CD14-positive monocyte (primary cell): ENCODE measurements at regions not wholly inside any gene's neighbourhood (a gene's known extent, or its start where the extent isn't known, plus 50 kb on each side); places are given as distances from the start of the nearest gene placed in this dataset.

ENCODE experiments used
- DNase-seq, 3 donors: peaks; one replicate each; pipeline ENCODE4 v3.0.0-alpha.2; 2011 to 2022
- H2AFZ ChIP-seq: 2 replicates; pipeline ENCODE4 v1.6.0; 2012; ENCODE audit warnings: mild to moderate bottlenecking, low read depth, low read length, inconsistent platforms; ENCODE audit not compliant: insufficient read depth, poor library complexity, severe bottlenecking
- H3K27ac ChIP-seq, 2 donors: 1 replicate in 1 of 2; 2 replicates in 1 of 2; pipeline ENCODE4 v1.5.1; 2012 to 2013; ENCODE audit warnings: low read length in 2 of 2, control low read depth in 1 of 2, inconsistent platforms in 1 of 2, low read depth in 1 of 2, mild to moderate bottlenecking in 1 of 2
- H3K27me3 ChIP-seq, 2 donors: one replicate each; pipeline versions ENCODE4 v1.6.0 to v1.6.1; 2011 to 2013; ENCODE audit warnings: low read length in 2 of 2; ENCODE audit not compliant: control insufficient read depth in 2 of 2, insufficient read depth in 2 of 2
- H3K36me3 ChIP-seq, 2 donors: replicated peaks in 1 of 2; 1 replicate in 1 of 2; 2 replicates in 1 of 2; pipeline versions ENCODE4 v1.5.1 to v1.6.1; 2012 to 2013; ENCODE audit warnings: low read length in 2 of 2, control low read depth in 1 of 2, inconsistent platforms in 1 of 2, mild to moderate bottlenecking in 1 of 2; ENCODE audit not compliant: insufficient read depth in 2 of 2, control insufficient read depth in 1 of 2
- H3K4me1 ChIP-seq, 2 donors: 1 replicate in 1 of 2; 2 replicates in 1 of 2; pipeline versions ENCODE4 v1.5.1 to v1.6.1; 2012 to 2013; ENCODE audit warnings: low read length in 2 of 2, control low read depth in 1 of 2, inconsistent platforms in 1 of 2, mild to moderate bottlenecking in 1 of 2, moderate library complexity in 1 of 2; ENCODE audit not compliant: insufficient read depth in 2 of 2, control insufficient read depth in 1 of 2
- H3K4me2 ChIP-seq: replicated peaks from 2 replicates; pipeline ENCODE3; 2012; ENCODE audit warnings: low read length, moderate library complexity, mild to moderate bottlenecking; ENCODE audit not compliant: poor library complexity, severe bottlenecking; ENCODE audit errors: extremely low read depth
- H3K4me3 ChIP-seq, 3 experiments: fragments of 200-600 bp in 1 of 3; sonication (generic) in 1 of 3; replicated peaks in 1 of 3; 1 replicate in 2 of 3; 2 replicates in 1 of 3; pipeline ENCODE4 v1.5.1; 2011 to 2013; ENCODE audit warnings: low read length in 3 of 3, mild to moderate bottlenecking in 3 of 3, control low read depth in 2 of 3, low read depth in 2 of 3, inconsistent platforms in 1 of 3, moderate library complexity in 1 of 3
- H3K79me2 ChIP-seq: 2 replicates; pipeline ENCODE4 v1.6.0; 2012; ENCODE audit warnings: mild to moderate bottlenecking, control low read depth, inconsistent platforms, low read length, moderate library complexity; ENCODE audit not compliant: insufficient read depth
- H3K9ac ChIP-seq: 2 replicates; pipeline ENCODE4 v1.6.0; 2017; ENCODE audit warnings: low read length, mild to moderate bottlenecking; ENCODE audit not compliant: insufficient read depth, poor library complexity, severe bottlenecking
- H3K9me3 ChIP-seq, 2 donors: replicated peaks in 1 of 2; 1 replicate in 1 of 2; 2 replicates in 1 of 2; pipeline versions ENCODE4 v1.5.1 to v1.6.1; 2012 to 2013; ENCODE audit warnings: low read length in 2 of 2, control low read depth in 1 of 2; ENCODE audit not compliant: control insufficient read depth in 1 of 2, insufficient read depth in 1 of 2
- H4K20me1 ChIP-seq: 2 replicates; pipeline ENCODE4 v1.6.0; 2012; ENCODE audit warnings: mild to moderate bottlenecking, low read length, control low read depth, moderate library complexity; ENCODE audit not compliant: insufficient read depth
- H3K27ac Mint-ChIP-seq, 7 donors: one replicate each; pipeline ENCODE4 v1.8.0; 2020; ENCODE audit warnings: mild to moderate bottlenecking in 7 of 7, mixed read lengths in 7 of 7, moderate library complexity in 6 of 7, inconsistent platforms in 2 of 7
- H3K27me3 Mint-ChIP-seq, 3 donors: one replicate each; pipeline ENCODE4 v1.8.0; 2021 to 2022; ENCODE audit warnings: low read depth in 3 of 3, mild to moderate bottlenecking in 3 of 3, mixed read lengths in 3 of 3, moderate library complexity in 3 of 3, inconsistent platforms in 1 of 3
- H3K36me3 Mint-ChIP-seq, 2 donors: one replicate each; pipeline ENCODE4 v1.8.0; 2020; ENCODE audit warnings: mixed read lengths in 2 of 2, inconsistent platforms in 1 of 2, mild to moderate bottlenecking in 1 of 2
- H3K4me1 Mint-ChIP-seq: one replicate; pipeline ENCODE4 v1.8.0; 2020; ENCODE audit warnings: mild to moderate bottlenecking, mixed read lengths
- H3K4me3 Mint-ChIP-seq, 2 donors: one replicate each; pipeline ENCODE4 v1.8.0; 2020; ENCODE audit warnings: mild to moderate bottlenecking in 2 of 2, mixed read lengths in 2 of 2, moderate library complexity in 1 of 2
- H3K9me3 Mint-ChIP-seq, 7 donors: one replicate each; pipeline ENCODE4 v1.8.0; 2020 to 2022; ENCODE audit warnings: mixed read lengths in 7 of 7, mild to moderate bottlenecking in 6 of 7, moderate library complexity in 6 of 7, inconsistent platforms in 2 of 7
- WGBS: methylation state at CpG from one replicate; pipeline ENCODE4 v1.1.5; 2013; ENCODE audit warnings: missing lambda C conversion rate; ENCODE audit not compliant: insufficient coverage; 5-methylcytosine and 5-hydroxymethylcytosine counted together
- intact Hi-C, 2 donors: fragments of 100-400 bp; cut with micrococcal nuclease; formaldehyde crosslinking; loops; one replicate each; pipeline versions ENCODE4 v1.15.0 to v1.15.1; 2023
- TF ChIP-seq, protein P1 (sequence below): fragments of 200-600 bp; IDR thresholded peaks from one replicate; pipeline ENCODE4 v1.8.0; 2022; ENCODE audit warnings: antibody characterized with exemption, mild to moderate bottlenecking

DNA sequence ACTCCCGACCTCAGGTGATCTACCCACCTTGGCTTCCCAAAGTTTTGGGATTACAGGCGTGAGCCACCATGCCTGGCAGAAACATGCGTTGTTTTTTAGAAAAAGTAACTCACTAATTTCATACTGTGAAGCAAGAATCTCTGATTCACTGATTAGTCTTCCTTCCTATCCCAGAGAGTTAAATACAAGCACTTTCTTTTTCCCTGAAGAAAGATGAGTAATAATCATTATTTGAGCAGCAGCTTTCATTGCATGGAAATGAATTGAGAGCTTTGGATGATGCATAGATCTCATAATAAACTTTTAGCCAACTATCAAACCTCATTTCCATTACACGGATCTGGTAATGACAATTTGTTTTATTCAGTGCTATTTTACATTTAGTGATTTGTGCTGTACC is 892.5 kb upstream of the EYS start:
- no peaks in the 10 kb centered on the region for H3K36me3 ChIP-seq
- no peaks in the 10 kb centered on the region for H3K27me3 ChIP-seq
- H3K4me3 Mint-ChIP-seq: no peak overlapping the region
- no peaks in the 10 kb centered on the region for H4K20me1 ChIP-seq
- H2AFZ ChIP-seq: no peak overlapping the region
- H3K9ac ChIP-seq: no peak overlapping the region
- intact Hi-C loops: no loop called here
- H3K4me3 ChIP-seq: no peak overlapping the region
- TF ChIP-seq, protein P1, sequence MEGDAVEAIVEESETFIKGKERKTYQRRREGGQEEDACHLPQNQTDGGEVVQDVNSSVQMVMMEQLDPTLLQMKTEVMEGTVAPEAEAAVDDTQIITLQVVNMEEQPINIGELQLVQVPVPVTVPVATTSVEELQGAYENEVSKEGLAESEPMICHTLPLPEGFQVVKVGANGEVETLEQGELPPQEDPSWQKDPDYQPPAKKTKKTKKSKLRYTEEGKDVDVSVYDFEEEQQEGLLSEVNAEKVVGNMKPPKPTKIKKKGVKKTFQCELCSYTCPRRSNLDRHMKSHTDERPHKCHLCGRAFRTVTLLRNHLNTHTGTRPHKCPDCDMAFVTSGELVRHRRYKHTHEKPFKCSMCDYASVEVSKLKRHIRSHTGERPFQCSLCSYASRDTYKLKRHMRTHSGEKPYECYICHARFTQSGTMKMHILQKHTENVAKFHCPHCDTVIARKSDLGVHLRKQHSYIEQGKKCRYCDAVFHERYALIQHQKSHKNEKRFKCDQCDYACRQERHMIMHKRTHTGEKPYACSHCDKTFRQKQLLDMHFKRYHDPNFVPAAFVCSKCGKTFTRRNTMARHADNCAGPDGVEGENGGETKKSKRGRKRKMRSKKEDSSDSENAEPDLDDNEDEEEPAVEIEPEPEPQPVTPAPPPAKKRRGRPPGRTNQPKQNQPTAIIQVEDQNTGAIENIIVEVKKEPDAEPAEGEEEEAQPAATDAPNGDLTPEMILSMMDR: no peak
- no peaks in the 10 kb centered on the region for H3K79me2 ChIP-seq
- no peak overlapping the region for H3K27ac ChIP-seq
- H3K4me2 ChIP-seq: no peak overlapping the region
- peaks cover 0 to 9% (median 5%) of the 10 kb centered on the region in 7 donors for H3K9me3 Mint-ChIP-seq
- H3K4me1 ChIP-seq: no peaks in the 10 kb centered on the region
- no peak for DNase-seq
- 86% methylated on average over 1 of the region's 4 CpGs for WGBS
- no peaks in the 10 kb centered on the region for H3K36me3 Mint-ChIP-seq
- no peaks in the 10 kb centered on the region for H3K4me1 Mint-ChIP-seq
- H3K27me3 Mint-ChIP-seq: no peaks in the 10 kb centered on the region
- H3K9me3 ChIP-seq: no peaks in the 10 kb centered on the region
- H3K27ac Mint-ChIP-seq: no peak overlapping the region

DNA sequence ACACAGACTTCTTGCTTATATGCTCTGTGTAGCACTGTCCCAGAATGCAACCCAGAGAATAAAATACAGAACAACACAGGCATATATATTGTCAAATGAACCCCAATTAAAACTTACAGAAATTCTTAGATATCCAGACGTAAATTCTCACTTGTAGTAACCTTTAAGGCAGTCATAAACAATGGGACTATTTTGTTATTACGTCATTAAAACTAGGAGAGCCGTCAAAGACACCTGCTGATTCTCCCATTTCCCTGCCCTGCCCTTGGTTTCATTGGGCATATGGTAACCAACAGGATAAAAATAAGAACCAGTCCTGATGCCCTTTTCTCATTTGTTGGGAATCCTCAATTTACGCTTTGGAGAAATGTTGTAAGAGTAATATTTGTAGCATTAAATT is 871.3 kb upstream of the EYS start:
- Histone ChIP-seq H3K9me3 (peaks cover 0 to 4% of the 10 kb centered on the region in 2 donors), H3K9ac (no peak overlapping the region), H4K20me1 (no peaks in the 10 kb centered on the region), H2AFZ (no peak overlapping the region), H3K27ac (no peak overlapping the region), H3K36me3 (no peaks in the 10 kb centered on the region), H3K27me3 (no peaks in the 10 kb centered on the region), H3K4me1 (no peaks in the 10 kb centered on the region), H3K4me3 (no peak overlapping the region), H3K4me2 (no peak overlapping the region), H3K79me2 (no peaks in the 10 kb centered on the region)
- intact Hi-C loops: no loop called here
- no peaks in the 10 kb centered on the region for H3K4me1 Mint-ChIP-seq
- H3K9me3 Mint-ChIP-seq: peaks cover 0 to 3% (median 2%) of the 10 kb centered on the region in 7 donors
- no peak for DNase-seq
- TF ChIP-seq, protein P1: no peak
- no peak overlapping the region for H3K4me3 Mint-ChIP-seq
- peaks cover 0 to 1% (median 0%) of the 10 kb centered on the region in 3 donors for H3K27me3 Mint-ChIP-seq
- 86% methylated on average over 3 of the region's 4 CpGs for WGBS
- no peak overlapping the region for H3K27ac Mint-ChIP-seq
- H3K36me3 Mint-ChIP-seq: no peaks in the 10 kb centered on the region
